AML-193 (cell line): ENCODE measurements at regions not wholly inside any gene's neighbourhood (a gene's known extent, or its start where the extent isn't known, plus 50 kb on each side); places are given as distances from the start of the nearest gene placed in this dataset.

Source experiments
- DNase-seq, 2 experiments: peaks; one replicate each; lab custom pipeline; 2025; lab: John Stamatoyannopoulos, UW

- no peak for DNase-seq
These were observed 58.2 kb upstream of the FLRT2 start for GRCh38 chr14:85471744-85472143.

GRCh38 chr14:85474431-85474830 lies 55.5 kb upstream of the FLRT2 start:
- no peak for DNase-seq

GRCh38 chr14:85475113-85475512 lies 54.8 kb upstream of the FLRT2 start:
- DNase-seq, result no peak

- DNase-seq, result no peak
These were observed 50.6 kb upstream of the FLRT2 start for GRCh38 chr14:85479306-85479705.

- no peak for DNase-seq
These were observed 50.2 kb upstream of the FLRT2 start for GRCh38 chr14:85479771-85480170.
